GM21528 (cell line): ENCODE measurements at regions not wholly inside any gene's neighbourhood (a gene's known extent, or its start where the extent isn't known, plus 50 kb on each side); places are given as distances from the start of the nearest gene placed in this dataset.

Source experiments
- ATAC-seq: cut with Tn5 transposase; IDR thresholded peaks from one replicate; pipeline ENCODE4 v1.9.1; 2021; ENCODE audit warnings: mild to moderate bottlenecking, moderate library complexity; ENCODE audit not compliant: unreplicated experiment, low FRiP score

DNA sequence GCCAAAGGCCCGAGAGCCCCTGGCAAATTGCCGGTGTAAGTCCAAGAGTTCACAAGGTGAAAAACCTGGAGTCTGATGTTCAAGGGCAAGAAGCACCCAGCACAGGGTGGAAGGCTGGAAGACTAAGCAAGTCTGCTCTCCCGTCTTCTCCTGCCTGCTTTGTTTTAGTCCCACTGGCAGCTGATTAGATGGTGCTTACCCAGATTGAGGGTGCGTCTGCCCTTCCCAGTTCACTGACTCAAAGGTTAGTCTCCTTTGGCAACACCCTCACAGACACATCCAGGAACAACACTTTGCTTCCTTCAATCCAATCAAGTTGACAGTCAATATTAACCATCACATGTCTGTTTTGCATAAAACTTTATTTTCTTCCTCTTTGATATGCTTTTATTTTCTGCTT lies 157.4 kb downstream of the HS3ST1 start:
- ATAC-seq = no peak

DNA sequence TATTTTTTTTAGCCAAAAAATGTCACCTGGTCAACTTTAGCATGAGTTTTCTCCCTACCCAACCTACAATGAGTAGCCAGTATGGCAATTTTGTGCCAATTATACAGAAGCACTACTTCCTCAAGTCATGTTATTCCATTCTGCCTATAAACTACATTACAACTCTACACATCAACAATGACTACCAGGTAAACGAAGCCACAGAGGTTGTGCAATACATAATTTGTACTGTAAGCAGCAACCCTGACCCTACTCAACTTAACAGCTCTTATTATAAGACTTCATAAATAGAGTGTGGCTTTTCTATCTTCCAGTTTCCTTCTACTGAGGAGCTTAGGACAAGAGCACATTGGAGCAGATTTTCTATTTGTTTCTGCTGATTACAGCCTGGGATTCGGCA lies 160.5 kb downstream of the HS3ST1 start:
- ATAC-seq = no peak

DNA sequence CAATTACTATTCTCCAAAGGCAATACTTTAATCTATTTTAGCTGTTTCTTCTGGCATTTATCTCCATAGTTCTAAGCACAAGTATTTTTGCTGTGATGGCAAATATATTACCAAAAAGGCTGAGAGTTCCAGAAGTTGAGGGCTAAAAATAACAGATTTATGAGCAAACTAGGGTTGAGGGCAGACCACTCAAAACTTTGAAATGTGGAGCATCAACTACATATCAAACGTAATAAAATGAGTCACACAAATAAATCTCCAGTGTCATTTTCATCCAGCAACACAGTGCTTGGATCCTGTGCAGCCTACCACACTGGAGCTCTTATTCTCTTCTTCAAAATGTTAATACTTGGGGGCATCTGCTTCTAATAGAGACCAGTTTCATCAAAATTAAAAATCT lies 163.9 kb downstream of the HS3ST1 start:
- ATAC-seq = no peak

DNA sequence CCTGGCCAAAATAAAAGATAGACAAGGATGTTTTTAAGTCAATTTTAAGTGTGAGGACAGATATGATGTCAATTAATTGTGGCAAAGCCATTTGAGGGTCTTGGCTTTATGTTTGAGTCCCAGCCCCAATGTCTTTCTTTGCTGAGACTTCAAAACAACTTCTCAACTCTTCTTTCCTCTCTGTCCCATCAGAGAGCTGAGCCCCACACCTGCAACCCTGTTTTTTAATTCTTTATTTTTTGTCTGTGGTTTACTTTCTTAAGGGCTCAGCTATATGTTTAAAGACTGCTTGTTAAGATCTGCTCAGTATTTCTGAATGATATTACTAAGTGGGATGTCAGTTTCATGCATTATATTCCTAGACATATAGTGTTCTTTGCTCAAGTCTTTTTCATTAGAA lies 164.3 kb downstream of the HS3ST1 start:
- ATAC-seq = no peak

DNA sequence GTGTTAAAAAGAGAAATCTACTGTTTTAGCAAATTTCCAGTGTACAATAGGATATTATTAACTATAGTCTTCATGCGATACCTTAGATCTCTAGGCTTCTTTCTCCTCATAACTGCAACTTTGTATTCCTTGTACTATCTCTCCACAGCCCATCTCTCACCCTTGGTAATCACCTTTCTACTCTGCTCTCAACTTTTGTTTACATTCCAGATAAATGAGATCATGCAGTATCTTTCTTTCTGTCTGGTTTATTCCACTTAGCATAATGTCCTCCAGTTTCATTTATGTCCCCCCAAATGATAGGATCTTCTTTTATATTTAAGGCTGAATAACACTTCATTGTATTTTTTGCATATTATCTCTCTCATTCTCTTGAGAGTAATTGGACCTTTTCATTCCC lies 165.5 kb downstream of the HS3ST1 start:
- ATAC-seq = no peak

DNA sequence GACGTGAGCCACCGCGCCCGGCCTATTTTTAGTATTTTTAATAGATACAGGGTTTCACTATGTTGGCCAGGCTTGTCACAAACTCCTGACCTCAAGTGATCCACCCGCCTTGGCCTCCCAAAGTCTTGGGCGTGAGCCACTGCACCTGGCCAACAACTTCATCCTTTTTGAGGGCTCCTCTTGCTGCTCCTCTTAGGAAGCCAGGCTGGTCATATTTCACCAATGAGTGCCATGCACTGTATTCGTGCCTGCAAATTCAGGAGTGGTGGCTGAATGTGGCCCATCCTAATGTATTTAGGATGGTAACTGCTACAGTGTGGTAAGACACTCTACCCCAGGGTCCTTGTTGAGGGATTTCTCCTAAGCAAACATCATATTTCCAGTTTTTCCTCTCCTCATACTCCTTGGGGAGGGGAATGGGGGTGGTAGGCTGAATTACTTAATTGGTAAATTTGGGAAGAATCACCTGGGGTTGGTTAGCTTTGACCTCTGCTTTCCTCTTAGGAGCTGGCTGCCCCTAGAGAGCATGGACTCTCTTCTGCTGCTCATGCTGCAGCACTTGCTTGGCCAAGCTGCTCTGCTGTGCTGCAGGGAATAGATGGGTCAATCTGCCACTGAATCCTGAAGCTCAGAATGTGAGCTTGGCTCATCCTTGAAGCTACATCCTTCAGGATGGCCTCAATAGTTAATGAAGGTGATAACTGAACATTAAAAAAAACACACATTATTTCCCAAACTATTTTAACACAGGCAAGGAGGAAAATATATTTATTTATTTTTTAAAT lies 167.4 kb downstream of the HS3ST1 start:
- ATAC-seq = no peak

DNA sequence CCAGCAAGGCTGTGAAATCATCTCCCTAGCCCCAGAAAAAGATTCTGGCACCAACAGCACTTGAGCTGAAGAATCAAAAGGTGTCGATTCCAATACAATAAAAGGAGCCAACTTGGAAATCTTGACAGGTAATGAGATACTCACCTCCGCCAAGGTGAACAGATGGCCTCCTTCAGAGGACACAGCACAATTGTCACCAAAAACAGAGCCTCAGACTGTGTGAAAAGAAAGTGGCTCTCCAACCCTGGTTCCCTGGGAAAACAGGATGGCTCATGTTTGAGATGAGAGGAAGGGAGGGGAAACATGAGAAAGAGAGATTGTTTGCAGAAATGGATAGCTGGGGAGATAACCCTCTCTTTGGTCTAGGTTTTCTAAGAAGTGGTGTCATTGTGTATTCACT lies 168.9 kb downstream of the HS3ST1 start:
- no peak for ATAC-seq

DNA sequence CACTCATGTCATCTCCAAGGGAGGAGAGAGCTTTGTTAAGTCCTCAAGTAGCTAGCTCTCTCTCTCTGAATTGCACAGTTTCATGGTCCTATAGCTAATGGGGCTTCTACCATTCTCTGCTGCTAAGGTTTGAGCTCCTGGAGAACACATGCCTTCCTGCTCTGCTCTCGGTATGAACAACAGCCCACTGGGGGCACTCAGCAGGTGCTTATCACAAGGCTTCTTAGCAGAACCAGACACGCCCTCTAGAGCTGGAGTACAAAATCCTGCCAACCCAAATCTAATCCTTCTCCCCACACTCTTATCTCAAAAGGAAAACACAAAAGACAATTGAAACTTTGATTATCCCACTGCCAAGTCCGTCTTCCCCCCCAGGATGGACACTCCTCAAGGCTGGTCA lies 176.5 kb downstream of the HS3ST1 start:
- no peak for ATAC-seq

DNA sequence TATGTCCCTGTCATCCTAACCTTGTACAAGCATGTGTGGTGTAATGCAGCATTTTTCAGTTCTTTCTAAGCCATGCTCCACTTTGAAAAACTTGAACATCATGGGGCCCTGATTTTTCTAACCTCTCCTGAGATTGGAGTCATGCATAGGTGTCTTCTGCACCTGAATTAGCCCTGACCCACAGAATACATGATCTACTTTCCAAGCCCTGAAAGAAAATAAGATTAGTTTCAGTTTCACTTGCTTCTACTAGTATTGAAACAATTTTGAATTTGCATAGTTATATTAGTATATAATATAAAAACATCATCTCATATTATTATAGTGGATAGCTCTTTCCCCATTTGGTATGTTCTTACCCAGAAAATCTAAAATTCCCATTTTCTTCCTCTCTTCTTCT lies 178.2 kb downstream of the HS3ST1 start:
- no peak for ATAC-seq

DNA sequence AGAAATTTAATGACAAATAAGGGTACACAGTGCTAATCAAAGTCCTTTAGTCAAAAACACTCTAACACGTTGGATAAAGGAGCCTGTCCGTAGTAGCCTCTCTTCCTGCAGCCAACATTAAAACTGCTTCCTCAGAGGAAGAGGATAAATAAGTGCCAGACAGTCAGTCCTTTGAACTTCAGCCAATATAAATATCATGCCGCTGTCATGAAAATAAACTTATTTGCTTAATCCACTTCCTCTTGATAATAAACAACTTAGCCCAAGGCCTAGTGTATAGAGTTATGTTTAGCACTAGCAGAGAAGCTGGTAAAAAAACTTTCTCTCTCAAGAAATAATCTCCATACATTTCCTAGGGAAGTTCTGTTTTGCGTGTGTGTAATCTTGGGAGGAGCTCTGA lies 196.7 kb downstream of the HS3ST1 start:
- ATAC-seq = no peak

DNA sequence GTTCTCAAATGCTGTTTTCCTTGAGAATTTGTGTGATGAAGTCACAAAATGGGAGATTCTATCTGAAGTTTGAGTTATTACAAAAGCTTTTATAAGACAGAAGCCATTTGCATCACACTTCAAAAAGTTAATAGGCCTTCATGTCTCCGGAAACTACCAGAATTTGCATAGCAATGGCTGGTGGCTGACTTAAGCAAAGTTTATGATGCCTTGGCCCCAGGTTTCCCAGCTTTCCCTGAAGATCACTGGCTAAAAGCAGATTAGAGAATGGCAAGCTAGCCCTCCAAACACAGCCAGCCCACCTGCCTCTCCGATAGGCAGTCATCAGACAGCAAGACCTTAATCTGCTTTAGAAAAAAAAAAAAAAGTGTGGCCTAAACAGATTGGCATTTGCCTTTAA lies 197.8 kb downstream of the HS3ST1 start:
- ATAC-seq = no peak

DNA sequence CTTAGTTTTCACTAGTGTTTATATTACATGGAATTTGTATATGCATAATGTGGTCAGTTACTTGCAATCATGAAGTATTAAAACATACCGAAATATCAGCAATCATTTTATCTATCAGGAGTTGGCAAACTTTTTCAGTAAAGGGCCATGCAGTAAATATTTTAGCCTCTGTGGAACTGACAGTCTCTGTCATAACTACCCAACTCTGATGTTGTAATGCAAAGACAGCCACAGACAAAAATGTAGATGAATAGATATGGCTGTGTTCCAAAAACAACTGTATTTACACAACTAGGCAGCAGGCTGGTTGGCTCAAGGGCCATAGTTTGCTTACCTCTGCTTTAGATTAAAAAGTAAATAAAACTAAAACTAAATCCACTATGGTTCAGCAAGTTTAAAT lies 200.2 kb downstream of the HS3ST1 start:
- ATAC-seq = no peak

DNA sequence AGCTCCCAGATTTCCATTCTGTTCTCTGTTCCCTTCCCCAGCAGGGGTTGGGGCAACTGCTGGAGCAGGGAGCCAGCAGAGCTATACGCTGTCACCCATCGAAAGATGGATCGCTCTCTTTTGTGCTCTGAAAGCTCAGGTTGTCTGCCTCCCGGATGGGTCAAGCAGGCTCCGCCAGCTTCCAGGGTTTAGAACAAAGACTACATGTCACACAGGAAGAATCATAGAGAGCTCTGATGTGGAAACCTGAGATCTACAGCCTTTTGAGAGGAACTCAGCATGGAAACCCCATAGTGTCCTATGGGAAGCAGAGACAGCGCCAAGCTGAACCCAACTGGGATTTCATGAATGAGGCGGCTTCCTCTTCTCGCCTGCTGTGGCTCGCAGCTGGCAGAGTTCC lies 205.4 kb downstream of the HS3ST1 start:
- ATAC-seq = no peak

DNA sequence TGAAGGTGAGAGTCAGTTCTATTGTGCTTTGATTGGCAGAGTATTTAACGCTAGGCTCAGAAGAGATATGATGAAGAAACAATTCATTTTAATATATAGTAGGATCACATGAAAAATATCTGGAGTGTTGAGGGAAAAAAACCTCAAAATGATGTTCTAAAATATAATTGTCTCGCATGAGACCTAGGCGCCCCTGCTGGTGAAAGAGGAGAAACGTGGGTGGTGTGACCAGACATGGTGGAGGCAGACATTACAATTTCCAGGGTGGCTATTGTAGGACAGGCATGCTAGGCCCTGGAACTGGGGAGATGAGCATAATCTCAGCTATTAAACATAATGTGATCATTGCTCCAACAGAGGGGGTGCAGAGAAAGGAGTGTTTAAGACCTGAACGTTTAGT lies 210.0 kb downstream of the HS3ST1 start:
- ATAC-seq = no peak

DNA sequence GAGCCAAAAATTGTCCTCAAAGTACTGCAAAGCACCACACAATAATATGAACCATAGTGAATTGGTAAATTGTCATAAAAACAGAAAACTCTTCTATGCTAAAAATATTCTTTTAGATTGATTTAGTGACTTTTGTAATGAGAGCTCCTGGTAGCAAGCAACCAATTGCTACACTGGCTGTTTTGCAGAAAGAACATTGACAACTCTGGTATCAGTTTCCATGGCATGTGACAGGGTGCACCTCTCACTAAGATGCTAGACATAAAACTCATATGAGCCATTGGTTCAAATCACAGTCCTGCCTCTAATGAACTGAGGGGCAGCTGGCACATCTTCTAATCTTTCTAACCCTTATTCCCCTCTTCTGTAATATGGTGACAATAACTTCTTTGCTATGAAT lies 212.2 kb downstream of the HS3ST1 start:
- no peak for ATAC-seq

DNA sequence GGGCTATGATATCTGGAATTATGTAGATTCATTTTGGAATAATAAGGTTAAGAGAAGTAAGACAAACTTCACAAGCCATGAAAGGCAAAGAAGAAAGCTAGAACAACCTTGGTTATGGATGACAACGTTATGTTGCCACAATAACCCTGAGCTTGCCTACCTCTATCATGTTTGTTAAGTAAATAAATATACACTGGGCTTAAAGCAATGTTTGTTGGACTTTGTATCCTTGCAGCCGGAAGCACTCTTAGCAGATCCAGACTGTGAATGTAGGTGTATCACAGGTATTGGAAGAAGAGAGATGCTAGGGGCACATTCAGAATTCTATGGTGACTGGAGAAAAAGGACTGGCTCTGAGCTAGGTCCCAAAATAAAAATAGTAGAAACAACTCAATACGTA lies 214.4 kb downstream of the HS3ST1 start:
- ATAC-seq = no peak

DNA sequence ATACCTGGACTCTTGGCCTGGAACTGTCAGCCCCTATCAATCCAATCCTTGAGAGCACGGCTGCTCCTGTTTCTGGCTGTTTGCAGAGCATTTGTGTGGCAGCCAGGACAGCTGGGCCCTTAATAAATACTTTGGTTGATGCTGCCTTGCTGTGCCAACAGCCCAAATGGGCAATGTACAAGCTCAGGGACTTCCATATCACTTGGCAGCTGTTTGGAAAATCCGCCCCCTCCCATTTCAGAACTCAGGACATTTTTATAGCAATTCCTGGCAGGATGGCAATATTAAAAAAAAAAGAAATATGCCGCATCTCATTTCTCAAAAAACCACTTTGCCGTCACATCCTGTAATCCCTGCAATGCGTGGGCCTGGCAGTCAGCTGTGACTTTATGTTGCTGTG lies 218.9 kb downstream of the HS3ST1 start:
- no peak for ATAC-seq

DNA sequence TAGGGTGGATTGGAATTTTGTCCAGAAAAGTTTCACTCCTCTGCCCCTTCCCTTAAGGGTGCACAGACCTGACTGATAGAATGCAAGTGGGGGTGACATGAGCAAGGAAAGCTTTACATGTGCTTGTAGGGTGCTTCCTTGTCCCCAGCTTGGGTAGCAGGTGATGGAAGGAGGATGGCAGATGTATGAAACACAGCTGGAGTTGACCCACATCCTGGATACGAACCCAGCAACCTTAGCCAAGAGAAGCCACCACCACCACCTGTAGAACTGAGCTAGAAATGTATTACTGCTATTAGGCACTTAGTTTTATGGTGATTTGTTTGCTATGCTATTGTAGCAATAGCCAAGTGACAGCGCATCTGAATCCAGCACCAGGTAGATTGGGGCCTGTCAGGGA lies 227.4 kb downstream of the HS3ST1 start:
- ATAC-seq = no peak

DNA sequence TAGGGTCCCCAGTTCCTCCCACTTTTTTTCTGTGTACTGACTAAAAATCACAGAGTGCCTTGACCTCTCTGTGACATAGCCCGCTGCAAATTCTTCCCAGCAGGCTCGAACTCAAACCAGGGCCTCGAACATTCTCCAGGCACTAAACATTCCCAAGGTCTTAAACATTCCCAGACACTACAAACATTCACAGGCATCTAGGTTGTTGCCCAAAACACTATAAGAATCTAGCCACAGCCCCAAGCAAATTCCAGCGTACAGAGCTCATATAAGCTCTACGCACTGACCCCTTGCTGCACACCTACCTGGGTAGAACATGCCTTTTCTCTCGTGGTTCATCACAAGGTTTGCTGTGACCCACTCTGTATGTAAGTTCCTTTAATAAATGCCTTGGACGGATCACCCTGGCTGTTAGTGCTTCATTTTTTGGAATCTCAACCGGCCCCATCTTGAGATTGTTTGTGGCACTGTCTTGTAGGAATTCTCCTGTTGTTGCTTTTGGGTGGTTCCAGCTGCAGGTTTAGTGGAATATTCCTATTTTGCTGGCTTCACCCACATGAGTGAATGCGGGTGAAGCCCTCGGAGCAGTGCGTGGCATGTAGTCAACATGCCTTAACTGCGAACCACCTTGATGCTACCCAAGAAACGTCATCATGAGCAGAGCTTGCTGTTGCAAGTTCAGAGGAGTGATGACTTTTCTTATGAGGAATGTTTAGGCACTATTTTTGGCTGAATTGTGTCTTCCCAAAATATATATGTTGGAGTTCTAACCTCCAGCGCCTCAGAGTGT lies 230.0 kb downstream of the HS3ST1 start:
- no peak for ATAC-seq

DNA sequence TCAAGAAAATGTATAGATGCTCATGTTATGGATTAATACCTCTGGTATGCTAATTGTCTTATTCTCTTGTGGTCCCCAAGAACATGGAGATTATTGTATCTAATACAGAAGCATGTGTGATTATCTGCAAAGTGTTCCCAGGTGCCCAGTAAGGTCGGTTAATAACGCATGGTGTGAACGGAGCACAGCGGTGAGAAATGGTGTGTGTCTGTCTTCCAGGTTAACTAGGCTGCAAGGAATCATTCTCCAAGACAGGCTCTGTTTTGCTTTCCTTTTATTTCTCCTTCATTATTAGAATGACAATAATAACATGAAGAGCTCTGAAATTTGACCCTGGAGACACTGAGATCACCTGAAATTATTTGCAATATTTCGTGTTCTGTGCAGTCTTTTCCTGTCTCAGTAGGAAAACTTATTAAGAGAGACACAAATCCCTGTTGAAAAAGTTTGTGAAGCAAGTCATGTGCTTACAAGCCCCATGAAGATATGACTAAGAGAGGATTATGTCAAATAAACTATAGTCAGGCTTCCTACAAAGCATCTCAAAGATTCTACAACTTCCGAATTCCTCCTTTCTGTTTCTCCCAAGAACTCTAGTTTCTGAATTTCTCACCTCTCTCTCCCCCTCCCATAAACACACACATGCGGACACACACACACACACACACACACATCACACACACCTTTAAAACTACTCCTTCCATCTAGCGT lies 230.9 kb downstream of the HS3ST1 start:
- ATAC-seq = no peak

DNA sequence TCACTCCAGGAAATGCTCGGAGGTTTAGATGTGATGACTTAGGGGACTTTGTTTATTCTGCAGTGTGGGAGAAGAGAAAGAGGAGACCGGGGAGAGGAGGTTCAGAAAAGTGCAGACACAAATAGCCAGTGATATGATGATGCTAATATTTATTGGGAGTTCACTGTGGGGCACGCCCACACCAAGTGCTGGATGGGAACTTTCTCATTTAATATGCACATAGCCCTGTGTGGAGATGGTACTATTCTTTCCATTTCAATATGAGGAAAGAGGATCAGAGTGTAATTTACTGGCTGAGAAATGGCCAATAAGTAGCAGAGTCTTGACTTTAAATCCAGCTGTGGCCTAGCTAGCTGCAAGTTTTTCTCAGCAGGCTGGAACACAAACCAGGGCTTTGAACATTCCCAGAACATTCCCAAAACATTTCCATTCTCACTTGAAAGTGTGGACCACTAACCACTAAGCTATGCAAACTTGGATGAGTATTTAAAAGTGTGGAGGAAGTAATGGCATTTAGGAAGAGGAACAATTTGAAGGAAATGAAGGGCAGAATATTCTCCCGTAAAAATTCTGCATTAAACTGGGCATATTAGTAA lies 231.7 kb downstream of the HS3ST1 start:
- ATAC-seq = no peak
